ENCODE measurements at regions not wholly inside any gene's neighbourhood (a gene's known extent, or its start where the extent isn't known, plus 50 kb on each side); places are given as distances from the start of the nearest gene placed in this dataset.
"Not testable (repeated sequence)": the region's sequence is repeated elsewhere in the genome, so short reads cannot be mapped to it uniquely, and the experiment has no call there.

GRCh38 chr1:120591774-120592173 lies 132.0 kb upstream of the NBPF26 start:
- not testable (repeated sequence) for H3K27ac ChIP-seq (ENCODE audit: low read length); H3K9me3 ChIP-seq (ENCODE audit: control insufficient read depth in 2 of 2, low read length in 2 of 2); H3K9ac ChIP-seq (ENCODE audit: low read length in 2 of 2); H3K4me1 ChIP-seq (ENCODE audit: control insufficient read depth, insufficient read depth, low read length); H3K36me3 ChIP-seq (ENCODE audit: control insufficient read depth in 2 of 2, insufficient read depth in 2 of 2, low read length in 2 of 2); H3K4me3 ChIP-seq (ENCODE audit: low read length in 2 of 2); H3K27me3 ChIP-seq (ENCODE audit: control insufficient read depth in 1 of 2, insufficient read depth in 2 of 2, low read length in 2 of 2)

GRCh38 chr1:120592943-120593342 lies 130.8 kb upstream of the NBPF26 start:
- H3K36me3 ChIP-seq (ENCODE audit: control insufficient read depth in 2 of 2, insufficient read depth in 2 of 2, low read length in 2 of 2); H3K9me3 ChIP-seq (ENCODE audit: control insufficient read depth in 2 of 2, low read length in 2 of 2); H3K27me3 ChIP-seq (ENCODE audit: control insufficient read depth in 1 of 2, insufficient read depth in 2 of 2, low read length in 2 of 2): not testable (repeated sequence)

GRCh38 chr1:120593648-120594047 lies 130.1 kb upstream of the NBPF26 start:
- H3K4me1 ChIP-seq (ENCODE audit: control insufficient read depth, insufficient read depth, low read length); H3K36me3 ChIP-seq (ENCODE audit: control insufficient read depth in 2 of 2, insufficient read depth in 2 of 2, low read length in 2 of 2); H3K27me3 ChIP-seq (ENCODE audit: control insufficient read depth in 1 of 2, insufficient read depth in 2 of 2, low read length in 2 of 2); H3K9ac ChIP-seq (ENCODE audit: low read length in 2 of 2); H3K9me3 ChIP-seq (ENCODE audit: control insufficient read depth in 2 of 2, low read length in 2 of 2); H3K4me3 ChIP-seq (ENCODE audit: low read length in 2 of 2); H3K27ac ChIP-seq (ENCODE audit: low read length): not testable (repeated sequence)

More at GRCh38 chr1:120592943-120593342, 130.8 kb upstream of the NBPF26 start:
- H3K27ac ChIP-seq (ENCODE audit: low read length); H3K9ac ChIP-seq (ENCODE audit: low read length in 2 of 2); H3K4me1 ChIP-seq (ENCODE audit: control insufficient read depth, insufficient read depth, low read length); H3K4me3 ChIP-seq (ENCODE audit: low read length in 2 of 2): not testable (repeated sequence)

DNA sequence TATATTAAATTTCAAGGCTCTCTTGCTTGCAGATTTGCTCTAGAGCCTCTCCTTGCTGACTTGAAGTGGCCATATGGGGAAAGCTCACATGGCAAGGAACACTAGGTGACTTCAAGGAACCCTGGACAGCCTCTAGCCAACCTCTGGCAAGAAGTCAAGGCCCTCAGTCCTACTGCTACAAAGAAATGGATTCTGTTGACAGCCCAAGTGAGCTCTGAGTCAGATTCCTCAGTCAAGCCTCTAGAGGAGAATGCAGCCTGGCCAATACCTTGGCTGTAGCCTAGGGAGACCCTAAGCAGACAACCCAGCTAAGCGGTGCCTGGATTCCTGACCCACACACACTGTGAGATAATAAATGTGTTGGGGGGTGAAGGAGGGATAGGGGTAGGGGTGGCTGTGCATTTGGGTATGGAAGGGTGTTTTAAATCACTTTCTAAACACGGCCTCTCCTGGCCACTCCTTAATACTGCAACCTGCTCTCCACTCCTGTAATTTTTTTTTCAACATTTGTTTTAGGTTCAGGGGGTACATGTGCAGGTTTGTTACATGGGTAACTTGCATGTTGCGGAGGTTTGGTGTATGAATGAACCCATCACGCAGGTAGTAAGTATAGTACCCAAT lies 125.3 kb upstream of the NBPF26 start:
- not testable (repeated sequence) for H3K4me1 ChIP-seq (ENCODE audit: control insufficient read depth, insufficient read depth, low read length); H3K27me3 ChIP-seq (ENCODE audit: control insufficient read depth in 1 of 2, insufficient read depth in 2 of 2, low read length in 2 of 2); H3K27ac ChIP-seq (ENCODE audit: low read length); H3K36me3 ChIP-seq (ENCODE audit: control insufficient read depth in 2 of 2, insufficient read depth in 2 of 2, low read length in 2 of 2); H3K9me3 ChIP-seq (ENCODE audit: control insufficient read depth in 2 of 2, low read length in 2 of 2); H3K4me3 ChIP-seq (ENCODE audit: low read length in 2 of 2); H3K9ac ChIP-seq (ENCODE audit: low read length in 2 of 2)

DNA sequence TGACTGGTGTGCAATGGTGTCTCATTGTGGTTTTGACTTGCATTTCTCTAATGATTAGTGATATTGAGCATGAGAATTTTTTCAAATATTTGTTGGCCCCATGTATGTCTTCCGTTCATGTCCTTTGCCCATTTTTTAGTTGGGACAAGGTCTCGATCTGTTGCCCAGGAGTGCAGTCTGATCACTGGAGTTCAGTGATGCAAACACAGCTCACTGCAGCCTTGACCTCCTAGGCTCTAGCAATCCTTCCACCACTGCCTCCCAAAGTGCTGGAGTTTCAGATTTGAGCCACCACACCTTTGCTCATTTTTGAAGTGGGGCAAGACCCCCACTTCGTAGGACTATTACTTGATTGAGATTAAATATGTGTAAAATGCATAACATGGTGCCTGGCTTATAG lies 124.2 kb upstream of the NBPF26 start:
- not testable (repeated sequence) for H3K4me3 ChIP-seq (ENCODE audit: low read length in 2 of 2); H3K36me3 ChIP-seq (ENCODE audit: control insufficient read depth in 2 of 2, insufficient read depth in 2 of 2, low read length in 2 of 2); H3K9me3 ChIP-seq (ENCODE audit: control insufficient read depth in 2 of 2, low read length in 2 of 2); H3K4me1 ChIP-seq (ENCODE audit: control insufficient read depth, insufficient read depth, low read length); H3K9ac ChIP-seq (ENCODE audit: low read length in 2 of 2); H3K27ac ChIP-seq (ENCODE audit: low read length); H3K27me3 ChIP-seq (ENCODE audit: control insufficient read depth in 1 of 2, insufficient read depth in 2 of 2, low read length in 2 of 2)

DNA sequence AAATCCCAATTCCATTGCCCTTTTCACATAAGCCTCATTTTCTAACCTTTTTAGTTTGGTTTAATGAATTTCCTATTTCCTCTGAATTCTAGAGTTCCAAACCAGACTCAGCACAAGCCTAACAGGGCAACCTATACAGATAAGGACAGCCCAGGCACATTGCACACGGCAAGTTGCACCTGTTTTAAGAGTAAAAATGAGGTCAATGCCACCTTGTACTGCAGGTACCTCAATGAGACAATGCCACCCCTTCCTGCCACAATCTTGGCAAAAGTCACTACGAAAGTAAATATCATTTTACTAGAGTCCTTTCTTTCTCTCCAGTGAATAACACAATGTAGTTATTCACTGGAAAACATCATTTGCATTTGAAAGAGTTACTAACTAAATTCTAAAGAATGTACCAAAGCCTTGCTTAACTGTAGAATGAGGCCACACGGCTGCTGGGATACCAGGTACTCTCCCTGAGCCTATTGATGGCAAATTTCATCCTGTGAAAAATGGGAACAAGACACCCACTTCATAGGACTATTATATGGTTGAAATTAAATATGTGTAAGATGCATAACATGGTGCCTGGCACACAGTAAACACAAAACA lies 123.2 kb upstream of the NBPF26 start:
- H3K27ac ChIP-seq (ENCODE audit: low read length); H3K9ac ChIP-seq (ENCODE audit: low read length in 2 of 2); H3K36me3 ChIP-seq (ENCODE audit: control insufficient read depth in 2 of 2, insufficient read depth in 2 of 2, low read length in 2 of 2); H3K4me3 ChIP-seq (ENCODE audit: low read length in 2 of 2); H3K9me3 ChIP-seq (ENCODE audit: control insufficient read depth in 2 of 2, low read length in 2 of 2); H3K4me1 ChIP-seq (ENCODE audit: control insufficient read depth, insufficient read depth, low read length); H3K27me3 ChIP-seq (ENCODE audit: control insufficient read depth in 1 of 2, insufficient read depth in 2 of 2, low read length in 2 of 2): not testable (repeated sequence)

GRCh38 chr1:120607882-120608281 lies 115.9 kb upstream of the NBPF26 start:
- not testable (repeated sequence) for H3K4me1 ChIP-seq (ENCODE audit: control insufficient read depth, insufficient read depth, low read length); H3K4me3 ChIP-seq (ENCODE audit: low read length in 2 of 2); H3K27ac ChIP-seq (ENCODE audit: low read length); H3K9ac ChIP-seq (ENCODE audit: low read length in 2 of 2); H3K36me3 ChIP-seq (ENCODE audit: control insufficient read depth in 2 of 2, insufficient read depth in 2 of 2, low read length in 2 of 2); H3K9me3 ChIP-seq (ENCODE audit: control insufficient read depth in 2 of 2, low read length in 2 of 2); H3K27me3 ChIP-seq (ENCODE audit: control insufficient read depth in 1 of 2, insufficient read depth in 2 of 2, low read length in 2 of 2)

DNA sequence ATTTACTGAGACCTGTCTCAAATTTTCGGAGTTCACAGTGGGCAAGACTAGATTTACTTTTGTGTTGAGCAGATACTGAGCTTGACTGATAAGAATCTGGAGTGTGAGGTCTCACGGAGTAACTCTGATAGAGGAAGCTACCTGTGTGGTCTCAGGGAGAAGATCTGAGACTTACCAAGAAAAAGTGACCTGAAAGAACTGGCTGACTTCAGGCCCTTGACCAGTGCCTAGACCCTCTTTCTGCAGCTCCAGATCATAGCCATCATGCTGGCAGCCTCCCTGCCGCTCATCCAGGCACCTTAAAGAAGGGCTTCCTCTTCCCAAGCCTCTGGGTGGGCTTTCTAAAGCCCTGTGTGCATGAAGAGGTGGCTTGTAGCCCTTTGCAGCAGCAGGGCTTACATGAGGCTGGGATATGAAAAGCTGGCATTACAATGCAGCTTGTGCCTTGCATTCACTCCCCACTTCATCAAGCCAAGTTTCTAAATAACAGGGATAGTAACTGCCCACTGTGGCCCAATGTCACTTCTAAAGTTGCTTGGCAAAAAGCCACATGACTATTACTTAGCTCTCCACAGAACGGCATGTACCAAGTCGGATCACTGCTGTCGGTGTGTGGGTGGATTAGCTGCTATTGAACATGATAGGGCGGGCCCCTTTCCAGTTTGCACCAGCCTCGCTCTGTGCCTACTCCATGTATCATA lies 115.3 kb upstream of the NBPF26 start:
- not testable (repeated sequence) for H3K4me1 ChIP-seq (ENCODE audit: control insufficient read depth, insufficient read depth, low read length); H3K36me3 ChIP-seq (ENCODE audit: control insufficient read depth in 2 of 2, insufficient read depth in 2 of 2, low read length in 2 of 2); H3K4me3 ChIP-seq (ENCODE audit: low read length in 2 of 2); H3K27me3 ChIP-seq (ENCODE audit: control insufficient read depth in 1 of 2, insufficient read depth in 2 of 2, low read length in 2 of 2); H3K27ac ChIP-seq (ENCODE audit: low read length); H3K9ac ChIP-seq (ENCODE audit: low read length in 2 of 2); H3K9me3 ChIP-seq (ENCODE audit: control insufficient read depth in 2 of 2, low read length in 2 of 2)

DNA sequence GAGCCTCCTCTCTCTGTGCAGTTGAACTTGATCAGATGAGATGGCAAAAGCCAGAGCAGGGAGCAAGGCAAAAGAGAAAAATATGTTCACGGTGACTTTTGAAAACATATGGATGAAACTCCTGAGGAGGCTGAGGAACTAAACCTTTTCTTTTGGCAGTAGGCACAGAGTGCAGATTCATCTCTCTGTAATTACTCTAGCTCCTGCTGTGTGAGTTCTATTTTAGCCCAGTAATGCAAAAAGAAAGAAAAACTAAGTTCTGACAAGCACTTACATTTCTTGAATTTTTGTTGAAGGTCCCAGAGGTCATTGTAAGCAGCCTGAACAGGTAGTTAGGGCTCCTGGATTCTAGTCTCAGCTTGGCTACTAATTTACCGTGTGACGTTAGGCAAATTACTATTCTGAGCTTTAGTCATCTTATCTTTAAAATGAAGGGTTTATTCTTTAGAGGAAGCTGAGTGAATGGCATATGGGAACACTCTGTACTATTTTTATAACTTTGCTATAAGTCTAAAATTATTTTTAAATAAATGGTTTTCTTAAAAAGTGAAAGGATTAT lies 114.7 kb upstream of the NBPF26 start:
- not testable (repeated sequence) for H3K9ac ChIP-seq (ENCODE audit: low read length in 2 of 2); H3K27ac ChIP-seq (ENCODE audit: low read length); H3K4me1 ChIP-seq (ENCODE audit: control insufficient read depth, insufficient read depth, low read length); H3K27me3 ChIP-seq (ENCODE audit: control insufficient read depth in 1 of 2, insufficient read depth in 2 of 2, low read length in 2 of 2); H3K9me3 ChIP-seq (ENCODE audit: control insufficient read depth in 2 of 2, low read length in 2 of 2); H3K4me3 ChIP-seq (ENCODE audit: low read length in 2 of 2); H3K36me3 ChIP-seq (ENCODE audit: control insufficient read depth in 2 of 2, insufficient read depth in 2 of 2, low read length in 2 of 2)

DNA sequence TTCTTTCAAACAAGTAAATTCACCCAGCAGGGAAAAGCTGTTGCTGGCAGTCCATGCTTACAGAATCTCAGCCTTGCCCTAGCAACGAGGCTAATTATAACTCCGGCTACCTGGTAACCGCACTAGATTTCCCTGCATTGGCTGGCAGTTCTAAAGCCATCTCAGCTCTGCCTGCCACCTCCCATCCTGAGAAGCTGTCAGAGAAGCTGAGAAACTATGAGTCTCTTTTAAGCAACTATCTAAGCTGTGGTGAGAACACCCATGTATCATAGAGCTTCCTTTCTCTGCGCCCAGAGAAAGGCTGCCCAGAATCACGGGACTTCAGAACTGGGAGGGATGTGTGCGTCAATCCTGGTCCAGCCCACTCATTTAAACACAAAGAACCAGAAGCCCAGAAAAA lies 113.9 kb upstream of the NBPF26 start:
- H3K27ac ChIP-seq (ENCODE audit: low read length); H3K36me3 ChIP-seq (ENCODE audit: control insufficient read depth in 2 of 2, insufficient read depth in 2 of 2, low read length in 2 of 2); H3K4me3 ChIP-seq (ENCODE audit: low read length in 2 of 2); H3K27me3 ChIP-seq (ENCODE audit: control insufficient read depth in 1 of 2, insufficient read depth in 2 of 2, low read length in 2 of 2); H3K9ac ChIP-seq (ENCODE audit: low read length in 2 of 2); H3K9me3 ChIP-seq (ENCODE audit: control insufficient read depth in 2 of 2, low read length in 2 of 2); H3K4me1 ChIP-seq (ENCODE audit: control insufficient read depth, insufficient read depth, low read length): not testable (repeated sequence)

DNA sequence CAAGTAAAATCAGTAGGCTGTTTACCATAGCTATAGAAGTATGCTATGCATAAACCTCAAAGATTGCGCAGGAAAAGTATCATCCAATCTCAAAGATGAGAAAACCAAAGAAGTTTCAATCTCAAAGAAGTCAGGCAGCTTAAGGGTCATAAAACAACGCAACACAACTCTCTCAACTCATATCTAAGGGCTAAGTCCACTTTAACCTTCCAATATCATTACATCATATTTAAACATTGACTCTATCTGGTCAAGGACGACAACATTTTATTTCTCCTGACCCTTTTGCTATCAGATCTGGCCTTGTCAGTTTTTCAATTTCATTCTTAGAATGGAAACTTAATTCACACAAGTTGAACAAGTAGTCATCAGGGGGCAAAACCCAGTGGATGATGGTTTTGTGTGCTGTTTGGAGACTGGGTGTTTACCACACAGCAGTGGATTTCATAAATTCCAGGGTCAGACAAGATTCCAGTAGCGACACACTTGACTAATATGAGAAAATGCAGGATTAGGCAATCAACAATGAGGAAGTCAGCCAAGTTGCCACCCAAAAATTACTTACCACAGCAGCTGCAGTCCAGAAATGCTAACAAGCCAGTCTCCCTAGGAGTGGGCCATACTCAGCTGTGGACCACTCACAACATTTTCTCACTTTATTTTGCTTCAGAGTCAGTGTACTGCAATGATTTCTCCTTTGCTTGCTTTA lies 108.7 kb upstream of the NBPF26 start:
- not testable (repeated sequence) for H3K27me3 ChIP-seq (ENCODE audit: control insufficient read depth in 1 of 2, insufficient read depth in 2 of 2, low read length in 2 of 2); H3K4me3 ChIP-seq (ENCODE audit: low read length in 2 of 2); H3K36me3 ChIP-seq (ENCODE audit: control insufficient read depth in 2 of 2, insufficient read depth in 2 of 2, low read length in 2 of 2); H3K27ac ChIP-seq (ENCODE audit: low read length); H3K9me3 ChIP-seq (ENCODE audit: control insufficient read depth in 2 of 2, low read length in 2 of 2); H3K9ac ChIP-seq (ENCODE audit: low read length in 2 of 2); H3K4me1 ChIP-seq (ENCODE audit: control insufficient read depth, insufficient read depth, low read length)

Measured in stomach smooth muscle (tissue), 2 donors.